OCI-LY3 (cell line): ENCODE measurements at regions not wholly inside any gene's neighbourhood (a gene's known extent, or its start where the extent isn't known, plus 50 kb on each side); places are given as distances from the start of the nearest gene placed in this dataset.

Source experiments
- CTCF ChIP-seq: fragments of 200-600, 300-600 bp; sonication (generic); IDR thresholded peaks from 2 replicates; pipeline ENCODE4 v1.5.1; 2014; ENCODE audit warnings: antibody characterized with exemption, low read length, low read depth
- EZH2phosphoT487 ChIP-seq: fragments of 200-600 bp; shearing (Covaris generic); IDR thresholded peaks from 2 replicates; pipeline ENCODE4 v1.6.1; 2018; ENCODE audit warnings: antibody characterized with exemption, mixed run types, low read depth

DNA sequence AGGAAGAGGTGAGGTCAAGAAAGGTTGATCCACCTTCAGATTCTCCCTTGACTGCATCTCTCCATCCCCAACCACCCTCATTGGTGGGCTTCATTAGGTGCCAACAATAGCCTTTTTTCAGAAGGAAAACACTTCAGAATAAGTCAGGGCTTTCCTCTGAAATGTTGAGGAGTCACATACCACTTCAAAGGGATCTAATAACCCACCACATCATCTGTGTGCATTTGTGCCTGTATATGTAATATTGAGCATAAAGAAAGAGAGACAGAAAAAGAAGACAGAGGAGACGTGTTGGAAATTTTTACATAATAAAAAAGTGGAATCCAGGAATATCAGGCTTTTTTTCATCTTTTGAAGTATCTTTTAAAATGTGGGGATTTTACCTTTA lies 209.1 kb upstream of the SLC7A11 start:
- TF ChIP-seq CTCF: no peak
- no peak for TF ChIP-seq EZH2phosphoT487
